Uterus (tissue), 2 donors: ENCODE measurements at regions not wholly inside any gene's neighbourhood (a gene's known extent, or its start where the extent isn't known, plus 50 kb on each side); places are given as distances from the start of the nearest gene placed in this dataset.

Experiments used
- CTCF ChIP-seq, 4 experiments: fragments of 200-600 bp in 2 of 4; fragments of 450-650 bp in 2 of 4; sonication (generic) in 2 of 4; IDR thresholded peaks; one replicate each; pipeline ENCODE4 v1.5.1; 2016 to 2019; ENCODE audit warnings: antibody characterized with exemption in 4 of 4, mild to moderate bottlenecking in 2 of 4, moderate library complexity in 1 of 4
- POLR2A ChIP-seq, 2 donors: fragments of 450-650 bp; IDR thresholded peaks; one replicate each; pipeline ENCODE4 v1.6.1; 2016; ENCODE audit warnings: antibody characterized with exemption in 2 of 2, mild to moderate bottlenecking in 1 of 2, moderate library complexity in 1 of 2

- TF ChIP-seq CTCF (IDR thresholded peaks at IDR 0.05) (no peak), POLR2A (IDR thresholded peaks at IDR 0.05) (no peak)
Measured at GRCh38 chr14:54310151-54310850, 86.5 kb upstream of the CDKN3 start.
